ENCODE measurements at regions not wholly inside any gene's neighbourhood (a gene's known extent, or its start where the extent isn't known, plus 50 kb on each side); places are given as distances from the start of the nearest gene placed in this dataset.

GRCh38 chr19:30088567-30088966 is 146.5 kb downstream of the URI1 start:
- Histone ChIP-seq H3K9me3 (ENCODE audit: control insufficient read depth in 1 of 2, insufficient read depth in 1 of 2, low read depth in 1 of 2, low read length in 2 of 2) (no peaks in the 10 kb centered on the region), H3K4me3 (replicated peaks in 1 of 2; ENCODE audit: low read depth in 1 of 2, low read length in 2 of 2) (no peak overlapping the region), H3K27ac (ENCODE audit: low read depth, low read length) (no peak overlapping the region), H4K20me1 (ENCODE audit: insufficient read depth) (no peaks in the 10 kb centered on the region), H3K4me1 (ENCODE audit: control insufficient read depth in 1 of 2, insufficient read depth in 2 of 2, low read length in 2 of 2) (peaks cover 3 to 9% of the 10 kb centered on the region in 2 experiments; a peak in 3 of 4 replicates), H3K36me3 (ENCODE audit: control insufficient read depth in 1 of 2, insufficient read depth in 2 of 2, low read length in 2 of 2) (no peaks in the 10 kb centered on the region), H3K4me2 (ENCODE audit: low read length) (no peak overlapping the region), H3K79me2 (ENCODE audit: insufficient read depth, low read length) (no peaks in the 10 kb centered on the region), H3K27me3 (ENCODE audit: insufficient read depth, low read length) (no peaks in the 10 kb centered on the region), H2AFZ (ENCODE audit: low read depth, low read length, poor library complexity, severe bottlenecking) (no peak overlapping the region), H3K9me2 (ENCODE audit: insufficient read depth) (no peaks in the 10 kb centered on the region), H3K9ac (ENCODE audit: low read length) (no peak overlapping the region)
- TF ChIP-seq MAX (IDR thresholded peaks at IDR 0.05): no peak
- no peak for TF ChIP-seq SRF (IDR thresholded peaks at IDR 0.05; ENCODE audit: low read depth)
- TF ChIP-seq, protein P1, sequence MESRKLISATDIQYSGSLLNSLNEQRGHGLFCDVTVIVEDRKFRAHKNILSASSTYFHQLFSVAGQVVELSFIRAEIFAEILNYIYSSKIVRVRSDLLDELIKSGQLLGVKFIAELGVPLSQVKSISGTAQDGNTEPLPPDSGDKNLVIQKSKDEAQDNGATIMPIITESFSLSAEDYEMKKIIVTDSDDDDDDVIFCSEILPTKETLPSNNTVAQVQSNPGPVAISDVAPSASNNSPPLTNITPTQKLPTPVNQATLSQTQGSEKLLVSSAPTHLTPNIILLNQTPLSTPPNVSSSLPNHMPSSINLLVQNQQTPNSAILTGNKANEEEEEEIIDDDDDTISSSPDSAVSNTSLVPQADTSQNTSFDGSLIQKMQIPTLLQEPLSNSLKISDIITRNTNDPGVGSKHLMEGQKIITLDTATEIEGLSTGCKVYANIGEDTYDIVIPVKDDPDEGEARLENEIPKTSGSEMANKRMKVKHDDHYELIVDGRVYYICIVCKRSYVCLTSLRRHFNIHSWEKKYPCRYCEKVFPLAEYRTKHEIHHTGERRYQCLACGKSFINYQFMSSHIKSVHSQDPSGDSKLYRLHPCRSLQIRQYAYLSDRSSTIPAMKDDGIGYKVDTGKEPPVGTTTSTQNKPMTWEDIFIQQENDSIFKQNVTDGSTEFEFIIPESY (IDR thresholded peaks at IDR 0.05; ENCODE audit: extremely low read depth, insufficient replicate concordance, low read length): no peak
- no peak for TF ChIP-seq CBX3 (IDR thresholded peaks at IDR 0.05; ENCODE audit: low read depth)
- TF ChIP-seq SIN3A (IDR thresholded peaks at IDR 0.05; ENCODE audit: low read depth): no peak
- TF ChIP-seq EZH2phosphoT487 (IDR thresholded peaks at IDR 0.05; ENCODE audit: borderline replicate concordance): no peak
- no peak for TF ChIP-seq ELF1 (IDR thresholded peaks at IDR 0.05; ENCODE audit: borderline replicate concordance, low read depth)
- TF ChIP-seq POLR2AphosphoS5 (IDR thresholded peaks at IDR 0.05; ENCODE audit: low read depth, low read length): no peak
- no peak for TF ChIP-seq TCF7L2 (IDR thresholded peaks at IDR 0.05; ENCODE audit: borderline replicate concordance, extremely low read depth, insufficient read depth, insufficient read length)
- TF ChIP-seq EZH2 (IDR thresholded peaks at IDR 0.05): no peak
- no peak for TF ChIP-seq JUND (IDR thresholded peaks at IDR 0.05)
- no peak for TF ChIP-seq CEBPB (IDR thresholded peaks at IDR 0.05; ENCODE audit: low read depth)
- TF ChIP-seq, protein P2, sequence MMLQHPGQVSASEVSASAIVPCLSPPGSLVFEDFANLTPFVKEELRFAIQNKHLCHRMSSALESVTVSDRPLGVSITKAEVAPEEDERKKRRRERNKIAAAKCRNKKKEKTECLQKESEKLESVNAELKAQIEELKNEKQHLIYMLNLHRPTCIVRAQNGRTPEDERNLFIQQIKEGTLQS (IDR thresholded peaks at IDR 0.05): no peak
- TF ChIP-seq FOSL1 (IDR thresholded peaks at IDR 0.05; ENCODE audit: low read depth): no peak
- TF ChIP-seq ZNF274 (IDR thresholded peaks at IDR 0.05; ENCODE audit: low read depth, low read length): no peak
- TF ChIP-seq ZFX (IDR thresholded peaks at IDR 0.05): no peak
- no peak for TF ChIP-seq SP1 (IDR thresholded peaks at IDR 0.05; ENCODE audit: low read depth)
- no peak for TF ChIP-seq POLR2A (IDR thresholded peaks at IDR 0.05; ENCODE audit: borderline replicate concordance, extremely low read depth, insufficient read depth, insufficient read length)
- TF ChIP-seq EGR1 (IDR thresholded peaks at IDR 0.05; ENCODE audit: low read depth): no peak
- DNase-seq (ENCODE audit: low read depth, low spot score): no peak
- RAD21 ChIA-PET (ENCODE audit: low non-redundant PET in 1 of 2, low total read pairs in 2 of 2, uncharacterized antibody in 2 of 2, unreplicated experiment in 2 of 2): no interaction called here
- CTCF ChIA-PET: no interaction called here
- ATAC-seq: no peak
- intact Hi-C loops (cut with micrococcal nuclease): no loop called here
- no TSS peak for BruUV-seq (replicated peaks)
- POLR2A ChIA-PET: no interaction called here
